Transverse colon (tissue), 3 donors: ENCODE measurements at regions not wholly inside any gene's neighbourhood (a gene's known extent, or its start where the extent isn't known, plus 50 kb on each side); places are given as distances from the start of the nearest gene placed in this dataset.

Experiments used
- POLR2A ChIP-seq: fragments of 450-650 bp; IDR thresholded peaks from one replicate; pipeline ENCODE4 v1.6.1; 2016; ENCODE audit warnings: antibody characterized with exemption, mild to moderate bottlenecking, moderate library complexity
- TF ChIP-seq, protein P1 (sequence below), 5 experiments: fragments of 200-600 bp in 3 of 5; fragments of 450-650 bp in 2 of 5; sonication (generic) in 3 of 5; IDR thresholded peaks; 1 replicate in 2 of 5; 2 replicates in 3 of 5; pipeline ENCODE4 v1.5.1; 2016 to 2017; ENCODE audit warnings: antibody characterized with exemption in 5 of 5, inconsistent platforms in 3 of 5, mild to moderate bottlenecking in 2 of 5, moderate library complexity in 1 of 5

DNA sequence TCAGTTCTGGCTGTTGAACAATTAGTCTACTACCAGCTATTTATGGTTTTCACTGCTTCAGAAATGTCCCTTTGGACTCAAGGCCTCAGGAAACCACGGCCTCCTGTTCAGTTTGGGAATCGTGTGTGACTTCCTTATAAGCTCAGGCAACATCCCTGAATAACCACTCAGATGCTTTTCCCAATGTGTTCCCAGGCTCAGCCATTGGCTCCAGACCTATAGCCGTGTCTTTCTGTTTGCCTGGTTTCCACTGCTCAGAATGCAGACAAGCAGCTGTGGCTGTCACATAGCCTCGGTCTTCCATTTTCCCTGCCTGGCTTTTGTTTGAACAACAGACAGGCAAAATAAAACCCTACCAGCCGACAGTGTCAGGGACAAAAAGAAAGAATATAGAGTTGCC lies 63.2 kb upstream of the ATP2B2 start:
- TF ChIP-seq, protein P1, sequence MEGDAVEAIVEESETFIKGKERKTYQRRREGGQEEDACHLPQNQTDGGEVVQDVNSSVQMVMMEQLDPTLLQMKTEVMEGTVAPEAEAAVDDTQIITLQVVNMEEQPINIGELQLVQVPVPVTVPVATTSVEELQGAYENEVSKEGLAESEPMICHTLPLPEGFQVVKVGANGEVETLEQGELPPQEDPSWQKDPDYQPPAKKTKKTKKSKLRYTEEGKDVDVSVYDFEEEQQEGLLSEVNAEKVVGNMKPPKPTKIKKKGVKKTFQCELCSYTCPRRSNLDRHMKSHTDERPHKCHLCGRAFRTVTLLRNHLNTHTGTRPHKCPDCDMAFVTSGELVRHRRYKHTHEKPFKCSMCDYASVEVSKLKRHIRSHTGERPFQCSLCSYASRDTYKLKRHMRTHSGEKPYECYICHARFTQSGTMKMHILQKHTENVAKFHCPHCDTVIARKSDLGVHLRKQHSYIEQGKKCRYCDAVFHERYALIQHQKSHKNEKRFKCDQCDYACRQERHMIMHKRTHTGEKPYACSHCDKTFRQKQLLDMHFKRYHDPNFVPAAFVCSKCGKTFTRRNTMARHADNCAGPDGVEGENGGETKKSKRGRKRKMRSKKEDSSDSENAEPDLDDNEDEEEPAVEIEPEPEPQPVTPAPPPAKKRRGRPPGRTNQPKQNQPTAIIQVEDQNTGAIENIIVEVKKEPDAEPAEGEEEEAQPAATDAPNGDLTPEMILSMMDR (IDR thresholded peaks at IDR 0.05), result no peak
- no peak for TF ChIP-seq POLR2A
